ENCODE measurements at regions not wholly inside any gene's neighbourhood (a gene's known extent, or its start where the extent isn't known, plus 50 kb on each side); places are given as distances from the start of the nearest gene placed in this dataset.
"Not testable (repeated sequence)": the region's sequence is repeated elsewhere in the genome, so short reads cannot be mapped to it uniquely, and the experiment has no call there.

GRCh38 chr15:59904450-59905135, 99.5 kb upstream of the FOXB1 start:
- DNase-seq (ENCODE audit: low read depth), result no peak

- DNase-seq (ENCODE audit: low read depth), result no peak
Measured at GRCh38 chr15:59896663-59897074, 107.4 kb upstream of the FOXB1 start.

- DNase-seq (ENCODE audit: low read depth), result no peak
Measured at GRCh38 chr15:59894835-59895234, 109.3 kb upstream of the FOXB1 start.

GRCh38 chr15:59892985-59893384, 111.1 kb upstream of the FOXB1 start:
- peak; percentile 7 for DNase-seq (ENCODE audit: low read depth)

GRCh38 chr15:59887870-59888269, 116.2 kb upstream of the FOXB1 start:
- not testable (repeated sequence) for DNase-seq (ENCODE audit: low read depth)

- no peak for DNase-seq (ENCODE audit: low read depth)
Measured at GRCh38 chr15:59887211-59887610, 116.9 kb upstream of the FOXB1 start.

GRCh38 chr15:59886441-59886840, 117.7 kb upstream of the FOXB1 start:
- no peak for DNase-seq (ENCODE audit: low read depth)

GRCh38 chr15:59885832-59886231, 118.3 kb upstream of the FOXB1 start:
- DNase-seq (ENCODE audit: low read depth), result peak; percentile 28

- DNase-seq (ENCODE audit: low read depth), result peak; percentile 42
Measured at GRCh38 chr15:59879506-59880265, 124.4 kb upstream of the FOXB1 start.

- DNase-seq (ENCODE audit: low read depth), result no peak
Measured at GRCh38 chr15:59876140-59876539, 128.0 kb upstream of the FOXB1 start.

- DNase-seq (ENCODE audit: low read depth), result no peak
Measured at GRCh38 chr15:59873644-59874272, 130.4 kb upstream of the FOXB1 start.

GRCh38 chr15:59867086-59867855, 136.8 kb upstream of the FOXB1 start:
- no peak for DNase-seq (ENCODE audit: low read depth)

- no peak for DNase-seq (ENCODE audit: low read depth)
Measured at GRCh38 chr15:59866642-59867041, 137.5 kb upstream of the FOXB1 start.

- DNase-seq (ENCODE audit: low read depth), result no peak
Measured at GRCh38 chr15:59862191-59863155, 141.6 kb upstream of the FOXB1 start.

GRCh38 chr15:59847968-59848367, 156.1 kb upstream of the FOXB1 start:
- DNase-seq (ENCODE audit: low read depth), result no peak

GRCh38 chr15:59845942-59846499, 156.9 kb upstream of the BNIP2 start:
- no peak for DNase-seq (ENCODE audit: low read depth)

- DNase-seq (ENCODE audit: low read depth), result no peak
Measured at GRCh38 chr15:59843609-59844008, 154.5 kb upstream of the BNIP2 start.

GRCh38 chr15:59841036-59841435, 151.9 kb upstream of the BNIP2 start:
- DNase-seq (ENCODE audit: low read depth), result no peak

GRCh38 chr15:59839906-59840305, 150.8 kb upstream of the BNIP2 start:
- no peak for DNase-seq (ENCODE audit: low read depth)

GRCh38 chr15:59838900-59839299, 149.8 kb upstream of the BNIP2 start:
- no peak for DNase-seq (ENCODE audit: low read depth)
